Sigmoid colon (tissue), 6 donors: ENCODE measurements at regions not wholly inside any gene's neighbourhood (a gene's known extent, or its start where the extent isn't known, plus 50 kb on each side); places are given as distances from the start of the nearest gene placed in this dataset.

Experiments used
- DNase-seq: peaks from one replicate; pipeline ENCODE4 v3.0.0-alpha.2; 2019
- H3K27ac ChIP-seq, 4 donors: fragments of 200-600 bp; sonication (generic); one replicate each; pipeline ENCODE4 v1.5.1; 2016 to 2019; ENCODE audit warnings: mild to moderate bottlenecking in 1 of 4
- H3K27me3 ChIP-seq, 3 donors: fragments of 200-600 bp; sonication (generic); one replicate each; pipeline ENCODE4 v1.5.1; 2019; ENCODE audit warnings: mild to moderate bottlenecking in 1 of 3
- H3K36me3 ChIP-seq, 4 donors: fragments of 200-600 bp; sonication (generic); one replicate each; pipeline ENCODE4 v1.5.1; 2016 to 2019
- H3K4me1 ChIP-seq, 4 donors: fragments of 200-600 bp; sonication (generic); one replicate each; pipeline ENCODE4 v1.5.1; 2017 to 2019
- H3K4me3 ChIP-seq, 4 donors: fragments of 200-600 bp; sonication (generic); one replicate each; pipeline ENCODE4 v1.5.1; 2017 to 2019; ENCODE audit warnings: mild to moderate bottlenecking in 2 of 4, moderate library complexity in 1 of 4
- H3K9me3 ChIP-seq, 4 donors: fragments of 200-600 bp in 3 of 4; sonication (generic) in 3 of 4; one replicate each; pipeline versions ENCODE4 v1.5.1 to v1.6.1; 2013 to 2019
- CTCF ChIP-seq, 4 experiments: fragments of 450-650 bp in 3 of 4; fragments of 200-600 bp in 1 of 4; IDR thresholded peaks; one replicate each; pipeline ENCODE4 v1.5.1; 2016 to 2019; ENCODE audit warnings: antibody characterized with exemption in 4 of 4, mild to moderate bottlenecking in 3 of 4, moderate library complexity in 2 of 4
- EP300 ChIP-seq, 4 donors: sonication (generic); formaldehyde crosslinking; IDR thresholded peaks; one replicate each; pipeline ENCODE4 v1.6.1; 2017; ENCODE audit warnings: antibody characterized with exemption in 4 of 4
- POLR2A ChIP-seq, 2 donors: fragments of 450-650 bp; IDR thresholded peaks; one replicate each; pipeline ENCODE4 v1.6.1; 2016; ENCODE audit warnings: antibody characterized with exemption in 2 of 2, mild to moderate bottlenecking in 2 of 2, moderate library complexity in 2 of 2
- POLR2AphosphoS5 ChIP-seq, 4 donors: sonication (generic); formaldehyde crosslinking; IDR thresholded peaks; one replicate each; pipeline ENCODE4 v1.6.1; 2017; ENCODE audit warnings: antibody characterized with exemption in 4 of 4
- WGBS, 2 donors: extraction: QIAGEN DNeasy Blood & Tissue Kit; methylation state at CpG; one replicate each; pipeline ENCODE4 v1.1.7; 2013; 5-methylcytosine and 5-hydroxymethylcytosine counted together
- intact Hi-C: fragments of 100-400 bp; cut with DNase I; formaldehyde crosslinking; loops from one replicate; pipeline ENCODE4 v1.15.1; 2023
- donor health status: healthy with polysubstance abuse.
- donor health status: healthy.

GRCh38 chr11:31881825-31882224 lies 70.7 kb upstream of the PAX6 start:
- no peak overlapping the region for H3K4me3 ChIP-seq

GRCh38 chr11:31879681-31880080 lies 68.6 kb upstream of the PAX6 start:
- 71 to 83% methylated on average over 2 of the region's 2 CpGs for WGBS, 2 donors
- H3K9me3 ChIP-seq = peaks cover 0 to 2% (median 0%) of the 10 kb centered on the region in 4 donors
- no peak overlapping the region for H3K27ac ChIP-seq
- TF ChIP-seq POLR2A (IDR thresholded peaks at IDR 0.05) = no peak
- TF ChIP-seq POLR2AphosphoS5 (IDR thresholded peaks at IDR 0.05) = no peak
- no peak for TF ChIP-seq EP300 (IDR thresholded peaks at IDR 0.05)
- TF ChIP-seq CTCF (IDR thresholded peaks at IDR 0.05) = no peak
- intact Hi-C loops = no loop called here
- DNase-seq = no peak
- H3K27me3 ChIP-seq = peaks cover 0 to 20% (median 0%) of the 10 kb centered on the region in 3 donors
- no peaks in the 10 kb centered on the region for H3K4me1 ChIP-seq
- no peak overlapping the region for H3K4me3 ChIP-seq
- H3K36me3 ChIP-seq = no peaks in the 10 kb centered on the region

More at GRCh38 chr11:31881825-31882224, 70.7 kb upstream of the PAX6 start:
- Histone ChIP-seq H3K4me1 (no peaks in the 10 kb centered on the region), H3K27ac (no peak overlapping the region), H3K27me3 (peaks cover 0 to 17% (median 0%) of the 10 kb centered on the region in 3 donors), H3K9me3 (peaks cover 0 to 2% (median 0%) of the 10 kb centered on the region in 4 donors), H3K36me3 (no peaks in the 10 kb centered on the region)
- no peak for DNase-seq
- no peak for TF ChIP-seq CTCF (IDR thresholded peaks at IDR 0.05)
- TF ChIP-seq POLR2AphosphoS5 (IDR thresholded peaks at IDR 0.05) = no peak
- no peak for TF ChIP-seq POLR2A (IDR thresholded peaks at IDR 0.05)
- TF ChIP-seq EP300 (IDR thresholded peaks at IDR 0.05) = no peak
- WGBS, 2 donors = 46 to 71% methylated on average over 2 of the region's 2 CpGs
- intact Hi-C loops = no loop called here

- no peak for DNase-seq
- TF ChIP-seq CTCF (IDR thresholded peaks at IDR 0.05) = no peak
- TF ChIP-seq POLR2AphosphoS5 (IDR thresholded peaks at IDR 0.05) = no peak
- TF ChIP-seq POLR2A (IDR thresholded peaks at IDR 0.05) = no peak
- TF ChIP-seq EP300 (IDR thresholded peaks at IDR 0.05) = no peak
- intact Hi-C loops = no loop called here
- no peak overlapping the region for H3K4me3 ChIP-seq
- H3K9me3 ChIP-seq = peaks cover 0 to 2% (median 0%) of the 10 kb centered on the region in 4 donors
- H3K4me1 ChIP-seq = no peaks in the 10 kb centered on the region
- no peaks in the 10 kb centered on the region for H3K36me3 ChIP-seq
- WGBS, 2 donors = 79% methylated on average over 3 of the region's 3 CpGs
- peaks cover 0 to 16% (median 0%) of the 10 kb centered on the region in 3 donors for H3K27me3 ChIP-seq
- H3K27ac ChIP-seq = no peak overlapping the region
These were observed 66.7 kb upstream of the PAX6 start for GRCh38 chr11:31877863-31878262.

- Histone ChIP-seq H3K9me3 (peaks cover 0 to 2% (median 0%) of the 10 kb centered on the region in 4 donors), H3K27ac (no peak overlapping the region), H3K27me3 (peaks cover 0 to 12% (median 0%) of the 10 kb centered on the region in 3 donors), H3K4me3 (no peak overlapping the region), H3K4me1 (no peaks in the 10 kb centered on the region), H3K36me3 (no peaks in the 10 kb centered on the region)
- intact Hi-C loops = no loop called here
- WGBS, 2 donors = 35 to 36% methylated on average over 4 of the region's 4 CpGs
- DNase-seq = no peak
- TF ChIP-seq CTCF (IDR thresholded peaks at IDR 0.05) = no peak
These were observed 66.0 kb upstream of the PAX6 start for GRCh38 chr11:31877083-31877482.

GRCh38 chr11:31875866-31876560 lies 64.9 kb upstream of the PAX6 start:
- H3K36me3 ChIP-seq = no peaks in the 10 kb centered on the region
- no peak for DNase-seq
- H3K27me3 ChIP-seq = peaks cover 0 to 23% (median 4%) of the 10 kb centered on the region in 3 donors
- no peak overlapping the region for H3K4me3 ChIP-seq
- peaks cover 0 to 2% (median 0%) of the 10 kb centered on the region in 4 donors for H3K9me3 ChIP-seq
- H3K4me1 ChIP-seq = peaks cover 0 to 2% (median 0%) of the 10 kb centered on the region in 4 donors
- 44 to 52% methylated on average over 13 of the region's 13 CpGs for WGBS, 2 donors
- no peak for TF ChIP-seq CTCF (IDR thresholded peaks at IDR 0.05)
- TF ChIP-seq EP300 (IDR thresholded peaks at IDR 0.05) = no peak
- no peak for TF ChIP-seq POLR2AphosphoS5 (IDR thresholded peaks at IDR 0.05)
- no peak for TF ChIP-seq POLR2A (IDR thresholded peaks at IDR 0.05)
- intact Hi-C loops = no loop called here
- H3K27ac ChIP-seq = no peak overlapping the region
